ENCODE measurements at regions not wholly inside any gene's neighbourhood (a gene's known extent, or its start where the extent isn't known, plus 50 kb on each side); places are given as distances from the start of the nearest gene placed in this dataset.
A peak's percentile ranks its signal among the peaks of the same experiment; 100 is the strongest.

GRCh38 chr9:78898234-78898633 lies 601.3 kb downstream of the PSAT1 start:
- TF ChIP-seq CTCF (IDR thresholded peaks at IDR 0.05; ENCODE audit: insufficient read depth, low read depth, low read length), result no peak
- DNase-seq (ENCODE audit: low read depth), result no peak
- H3K4me3 ChIP-seq (ENCODE audit: low read depth, low read length), result no peak overlapping the region

GRCh38 chr9:78899006-78899405 lies 602.1 kb downstream of the PSAT1 start:
- TF ChIP-seq CTCF (IDR thresholded peaks at IDR 0.05; ENCODE audit: insufficient read depth, low read depth, low read length), result no peak
- DNase-seq (ENCODE audit: low read depth), result no peak
- H3K4me3 ChIP-seq (ENCODE audit: low read depth, low read length), result no peak overlapping the region

GRCh38 chr9:78900500-78900899 lies 603.6 kb downstream of the PSAT1 start:
- no peak for TF ChIP-seq CTCF (IDR thresholded peaks at IDR 0.05; ENCODE audit: insufficient read depth, low read depth, low read length)
- peak; percentile 50 for DNase-seq (ENCODE audit: low read depth)

GRCh38 chr9:78902051-78902450 lies 605.1 kb downstream of the PSAT1 start:
- TF ChIP-seq CTCF (IDR thresholded peaks at IDR 0.05; ENCODE audit: insufficient read depth, low read depth, low read length), result no peak
- H3K4me3 ChIP-seq (ENCODE audit: low read depth, low read length), result no peak overlapping the region
- DNase-seq (ENCODE audit: low read depth), result no peak

More at GRCh38 chr9:78900500-78900899, 603.6 kb downstream of the PSAT1 start:
- H3K4me3 ChIP-seq (ENCODE audit: low read depth, low read length), result no peak overlapping the region

GRCh38 chr9:78903581-78903980 lies 606.7 kb downstream of the PSAT1 start:
- DNase-seq (ENCODE audit: low read depth), result no peak
- H3K4me3 ChIP-seq (ENCODE audit: low read depth, low read length), result no peak overlapping the region
- no peak for TF ChIP-seq CTCF (IDR thresholded peaks at IDR 0.05; ENCODE audit: insufficient read depth, low read depth, low read length)

- no peak for TF ChIP-seq CTCF (IDR thresholded peaks at IDR 0.05; ENCODE audit: insufficient read depth, low read depth, low read length)
- no peak for DNase-seq (ENCODE audit: low read depth)
- H3K4me3 ChIP-seq (ENCODE audit: low read depth, low read length), result no peak overlapping the region
These were observed 607.8 kb downstream of the PSAT1 start for GRCh38 chr9:78904686-78905085.

- no peak overlapping the region for H3K4me3 ChIP-seq (ENCODE audit: low read depth, low read length)
- no peak for TF ChIP-seq CTCF (IDR thresholded peaks at IDR 0.05; ENCODE audit: insufficient read depth, low read depth, low read length)
- DNase-seq (ENCODE audit: low read depth), result no peak
These were observed 608.5 kb downstream of the PSAT1 start for GRCh38 chr9:78905387-78905786.

All from fibroblast of villous mesenchyme (primary cell).